Head of caudate nucleus (tissue), 42 donors: ENCODE measurements at regions not wholly inside any gene's neighbourhood (a gene's known extent, or its start where the extent isn't known, plus 50 kb on each side); places are given as distances from the start of the nearest gene placed in this dataset.
"Not testable (repeated sequence)": the region's sequence is repeated elsewhere in the genome, so short reads cannot be mapped to it uniquely, and the experiment has no call there.

Experiments used
- DNase-seq, 42 donors: peaks; one replicate each; pipeline versions ENCODE4 v3.0.0 to v3.0.0-alpha.2; 2020 to 2021; ENCODE audit warnings: mixed read lengths in 7 of 42
- intact Hi-C: fragments of 100-400 bp; cut with DNase I; formaldehyde crosslinking; loops from one replicate; pipeline ENCODE4 v1.15.0; 2022

DNA sequence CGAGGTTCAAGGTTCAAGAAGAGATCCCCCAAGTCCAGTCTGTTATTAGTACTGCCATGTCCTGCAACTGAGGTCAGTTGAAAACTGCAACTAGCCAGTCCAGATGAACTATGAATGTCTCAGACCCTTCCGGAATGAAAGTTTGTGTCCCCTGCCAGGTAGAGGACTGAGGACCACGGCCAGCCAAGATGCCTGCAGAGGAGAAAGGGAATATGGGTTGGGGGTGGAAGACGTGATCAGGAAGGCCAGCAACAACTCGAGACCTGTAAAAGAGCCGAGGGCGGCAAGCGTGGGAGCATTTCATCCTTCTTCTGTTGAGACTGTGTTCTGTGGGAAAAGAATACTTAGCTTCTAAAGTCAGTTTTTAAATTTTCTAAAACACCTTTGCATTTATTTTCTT lies 572.4 kb upstream of the B3GAT1 start:
- no peak for DNase-seq
- intact Hi-C loops = no loop called here

DNA sequence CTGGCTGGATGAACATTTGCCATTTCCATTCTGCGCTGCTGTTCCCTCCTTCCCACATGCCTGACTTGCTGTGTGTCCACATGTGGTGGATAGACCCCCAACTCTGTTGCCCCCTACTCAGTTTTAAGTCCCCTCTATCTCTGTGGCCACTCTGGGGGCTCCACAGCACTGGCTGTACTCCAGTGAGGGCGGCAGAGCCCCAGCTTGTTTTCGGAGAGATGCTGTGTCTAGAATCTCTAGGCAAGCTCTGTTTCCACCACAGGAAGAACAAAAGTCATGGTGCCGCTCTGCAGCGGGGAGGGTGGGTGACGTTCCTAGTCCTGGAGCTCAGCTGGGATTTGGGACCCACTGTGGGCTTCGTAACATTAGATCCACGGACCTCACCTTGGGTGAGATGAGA lies 570.4 kb upstream of the B3GAT1 start:
- DNase-seq, intact Hi-C loops: not testable (repeated sequence)

DNA sequence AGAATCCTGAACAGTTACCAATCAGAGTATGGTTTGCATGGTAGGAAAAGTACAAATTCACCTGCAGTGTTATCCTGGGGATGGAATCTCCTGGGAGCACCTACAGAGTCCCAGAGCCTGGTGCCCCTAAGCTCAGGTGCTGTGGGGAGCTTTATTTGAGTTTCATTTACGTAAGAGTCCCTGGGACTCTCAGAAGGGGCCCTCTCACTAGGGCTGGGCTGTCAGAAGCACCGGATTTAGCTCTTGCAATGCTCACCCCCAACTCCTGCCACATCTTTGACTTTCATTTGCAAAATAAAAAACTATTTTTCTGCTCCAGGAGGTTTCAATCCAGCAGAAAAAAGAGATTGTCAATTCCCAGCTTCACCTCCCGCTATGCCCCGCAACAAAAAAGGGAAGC lies 569.8 kb upstream of the B3GAT1 start:
- intact Hi-C loops = no loop called here

DNA sequence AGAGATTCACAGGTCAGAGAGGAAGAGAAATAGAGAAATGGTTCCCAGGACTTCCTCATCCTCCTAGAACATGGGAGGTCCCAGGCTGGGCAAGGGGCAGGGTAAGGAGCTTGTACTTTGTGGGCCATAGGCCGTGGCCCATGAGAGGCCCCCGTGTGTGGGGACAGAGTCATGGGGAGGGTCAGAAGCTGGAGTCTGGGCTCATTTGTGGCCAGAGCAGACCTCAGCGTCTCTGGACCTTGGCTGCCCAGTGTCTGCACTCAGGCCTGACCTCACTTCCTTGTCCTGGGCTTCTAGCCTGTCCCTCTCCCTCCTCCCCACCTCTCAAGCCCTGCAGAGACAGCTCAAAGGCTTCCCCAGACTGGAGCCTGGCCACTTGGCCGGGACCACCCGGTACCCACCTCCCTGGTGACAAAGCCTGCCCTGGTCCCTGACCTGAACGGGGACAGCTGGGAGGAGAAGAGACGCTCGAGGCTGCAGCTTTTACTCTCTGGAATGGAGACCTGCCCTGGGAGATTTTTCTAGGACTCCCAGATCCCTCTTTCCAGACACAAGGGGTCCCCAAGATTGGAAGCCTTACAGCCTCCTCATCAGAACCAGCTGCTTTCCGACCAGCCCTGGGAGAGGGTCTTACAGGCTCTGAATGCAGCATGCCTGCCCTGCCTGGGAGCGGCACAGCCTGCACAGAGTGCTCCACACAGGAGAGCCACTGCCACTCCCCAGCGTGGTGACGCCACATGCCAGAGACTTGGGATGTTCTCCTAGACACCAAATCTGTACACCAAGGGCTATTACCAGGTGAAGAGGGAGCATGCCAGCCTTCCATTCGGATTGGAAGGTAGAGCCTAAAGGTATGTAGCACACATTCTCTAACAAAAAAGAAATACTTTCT lies 569.0 kb upstream of the B3GAT1 start:
- intact Hi-C loops = no loop called here
- peak in 1 of 42 donors; percentile 8 for DNase-seq

More for the DNA sequence above, 569.8 kb upstream of the B3GAT1 start:
- DNase-seq = no peak

DNA sequence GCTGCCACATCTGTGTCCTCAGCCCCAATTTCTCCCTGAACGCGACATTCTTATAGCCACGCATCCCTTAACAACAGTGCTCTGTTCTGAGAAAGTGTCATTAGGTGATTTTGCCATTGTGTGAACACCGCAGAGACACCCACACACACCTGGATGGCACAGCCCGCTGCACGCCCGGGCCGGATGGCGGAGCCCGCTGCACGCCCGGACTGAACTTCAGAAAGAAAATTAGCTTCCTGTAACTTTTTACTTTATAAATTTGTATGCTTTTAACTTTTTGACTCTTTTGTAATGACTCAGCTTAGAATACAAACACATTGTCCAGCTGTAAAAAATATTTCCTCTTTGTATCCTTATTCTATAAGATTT lies 567.0 kb upstream of the B3GAT1 start:
- intact Hi-C loops, DNase-seq: not testable (repeated sequence)

DNA sequence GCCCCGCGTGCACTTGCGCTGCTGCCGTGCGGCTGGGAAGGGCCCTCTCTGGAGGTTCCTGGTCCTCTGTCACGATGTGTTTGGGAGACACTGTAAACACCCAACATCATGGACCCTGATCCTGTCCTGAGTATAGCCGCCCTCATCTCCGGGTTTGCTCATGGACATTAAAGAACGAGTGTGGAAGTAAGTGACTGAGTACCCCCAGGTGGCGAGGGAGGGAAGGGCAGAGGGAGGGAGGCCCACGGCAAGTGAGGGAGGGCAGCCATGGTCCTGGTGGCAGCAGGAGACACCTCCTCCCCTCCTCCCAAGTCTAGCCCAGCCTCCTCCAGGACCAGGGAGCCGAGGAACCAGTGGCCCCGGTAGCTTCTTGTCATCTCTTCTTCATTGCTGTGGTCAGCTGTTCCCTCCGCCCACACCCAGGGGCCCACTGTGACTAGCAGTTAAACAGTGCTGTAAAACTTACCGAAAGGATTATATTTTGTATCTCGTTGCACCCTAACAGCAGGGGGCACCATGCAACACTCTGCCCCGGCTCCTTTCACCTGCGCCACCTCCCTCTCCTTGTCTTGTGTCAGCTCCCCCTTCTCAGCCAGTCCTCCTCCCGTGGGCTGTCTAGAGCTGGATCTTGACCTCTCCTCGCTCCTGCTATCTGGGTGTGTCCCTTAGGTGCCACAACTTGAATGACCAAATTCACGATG lies 566.5 kb upstream of the B3GAT1 start:
- intact Hi-C loops = no loop called here
- DNase-seq = no peak

DNA sequence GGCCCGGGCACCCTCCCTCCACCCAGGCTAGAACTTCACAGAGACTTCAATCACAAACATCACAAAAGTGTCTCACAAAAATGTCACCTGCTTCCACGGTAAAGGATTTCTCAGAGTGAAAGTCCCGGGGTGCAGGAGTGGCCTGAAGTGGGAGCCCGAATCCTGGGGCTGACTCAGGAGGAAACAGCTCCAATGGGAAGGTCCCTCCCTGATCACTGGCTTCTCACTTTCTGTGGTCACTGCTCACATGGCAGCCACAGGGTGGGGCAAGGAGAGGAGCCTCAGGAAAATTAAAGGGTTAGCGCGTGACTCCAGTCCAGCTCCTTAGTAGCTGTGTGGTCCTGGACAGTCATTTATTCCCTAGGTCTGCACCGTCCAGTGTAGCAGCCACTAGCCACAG lies 564.5 kb upstream of the B3GAT1 start:
- no peak for DNase-seq
- intact Hi-C loops = no loop called here

DNA sequence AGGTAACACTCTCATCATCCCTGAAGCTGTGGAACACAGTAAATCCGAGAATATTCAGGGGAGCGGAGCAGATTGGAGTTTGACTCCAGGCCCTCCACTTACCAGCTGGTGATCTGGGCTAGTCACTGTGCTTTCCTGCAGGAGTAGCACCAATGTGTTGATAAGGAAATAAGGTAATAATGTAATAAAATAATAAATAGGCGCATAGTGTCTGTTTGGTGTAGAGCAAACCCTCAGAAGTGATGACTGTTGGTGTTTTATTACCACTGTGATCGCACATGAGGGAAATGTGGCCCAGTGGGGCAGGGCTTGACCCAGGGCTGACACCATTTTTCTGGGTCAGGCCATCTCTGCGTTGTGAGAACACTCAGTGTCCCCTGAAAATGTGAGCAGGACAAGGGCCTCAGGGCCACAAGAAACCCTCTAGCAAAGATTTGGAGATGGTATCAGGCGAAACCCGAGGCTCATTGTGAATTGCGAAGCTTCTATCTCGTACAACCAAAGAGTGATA lies 563.9 kb upstream of the B3GAT1 start:
- intact Hi-C loops = no loop called here

DNA sequence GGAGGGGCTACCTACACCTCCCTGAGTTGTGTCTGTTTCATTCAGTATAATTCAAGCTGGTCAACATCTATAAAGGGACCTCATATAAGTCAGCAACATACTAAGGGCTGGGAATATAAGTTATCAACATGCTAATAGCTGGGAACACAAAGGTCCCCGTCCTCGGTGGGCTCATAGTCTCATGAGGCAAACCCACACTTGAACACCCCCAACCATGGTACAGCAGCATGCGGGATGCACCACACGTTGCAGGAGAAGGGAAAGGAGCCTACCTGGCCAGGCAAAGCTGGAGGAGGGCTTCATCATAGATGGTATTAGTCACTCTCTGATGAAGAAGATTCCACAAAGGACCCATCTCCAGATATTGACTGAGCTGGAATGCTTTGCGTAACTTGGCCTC lies 561.8 kb upstream of the B3GAT1 start:
- DNase-seq = peak in 2 of 42 donors; percentile 20 to 31
- intact Hi-C loops = no loop called here

More for the DNA sequence above, 563.9 kb upstream of the B3GAT1 start:
- no peak for DNase-seq

DNA sequence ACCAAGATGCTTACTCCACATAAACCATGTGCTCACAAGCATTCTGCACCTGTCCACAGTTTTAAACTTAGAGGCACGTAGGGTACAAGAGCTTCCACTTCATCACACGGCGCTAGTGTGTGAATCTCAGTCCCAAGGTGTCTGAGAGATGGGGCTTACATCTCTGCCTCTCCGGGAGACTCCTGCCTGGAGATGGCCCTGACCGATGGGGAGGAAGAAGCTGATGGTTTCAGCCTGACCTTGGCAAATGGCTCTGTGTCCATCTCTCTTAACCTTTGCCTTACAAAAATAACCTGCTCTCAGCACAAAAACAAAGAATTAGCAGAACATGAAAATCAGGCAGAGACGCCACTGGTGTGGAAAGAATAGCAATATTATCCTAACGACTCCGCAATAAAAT lies 559.3 kb upstream of the B3GAT1 start:
- no peak for DNase-seq
- intact Hi-C loops = no loop called here

DNA sequence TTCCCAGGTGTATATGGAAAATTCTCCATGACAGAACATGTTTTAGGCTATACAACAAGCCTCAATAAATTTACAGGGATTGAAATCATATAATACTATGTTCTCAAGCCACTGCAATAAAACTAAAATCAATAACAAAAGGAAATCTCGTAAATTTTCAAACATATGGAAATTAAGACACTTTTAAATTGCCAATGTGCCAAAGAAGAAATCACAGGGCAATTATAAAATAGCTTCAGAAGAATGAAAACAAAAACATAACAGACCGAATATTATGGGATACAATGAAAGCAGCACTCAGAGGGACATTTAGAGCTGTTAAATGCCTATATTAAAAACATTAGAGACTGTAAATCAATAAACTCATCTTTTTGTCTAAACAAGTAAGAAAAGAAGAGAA lies 555.7 kb upstream of the B3GAT1 start:
- intact Hi-C loops = no loop called here
- no peak for DNase-seq

DNA sequence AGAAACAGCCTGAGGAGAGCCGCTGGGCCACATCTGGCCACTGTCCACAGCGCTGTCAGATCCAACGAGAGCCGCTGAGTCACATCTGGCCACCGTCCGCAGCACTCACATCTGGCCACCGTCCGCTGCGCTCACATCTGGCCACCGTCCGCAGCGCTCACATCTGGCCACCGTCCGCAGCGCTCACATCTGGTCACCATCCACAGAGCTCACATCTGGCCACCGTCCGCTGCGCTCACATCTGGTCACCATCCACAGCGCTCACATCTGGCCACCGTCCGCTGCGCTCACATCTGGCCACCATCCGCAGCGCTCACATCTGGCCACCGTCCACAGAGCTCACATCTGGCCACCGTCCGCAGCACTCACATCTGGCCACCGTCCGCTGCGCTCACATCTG lies 549.3 kb upstream of the B3GAT1 start:
- peak in 1 of 42 donors; percentile 24 for DNase-seq
- intact Hi-C loops = not testable (repeated sequence)

DNA sequence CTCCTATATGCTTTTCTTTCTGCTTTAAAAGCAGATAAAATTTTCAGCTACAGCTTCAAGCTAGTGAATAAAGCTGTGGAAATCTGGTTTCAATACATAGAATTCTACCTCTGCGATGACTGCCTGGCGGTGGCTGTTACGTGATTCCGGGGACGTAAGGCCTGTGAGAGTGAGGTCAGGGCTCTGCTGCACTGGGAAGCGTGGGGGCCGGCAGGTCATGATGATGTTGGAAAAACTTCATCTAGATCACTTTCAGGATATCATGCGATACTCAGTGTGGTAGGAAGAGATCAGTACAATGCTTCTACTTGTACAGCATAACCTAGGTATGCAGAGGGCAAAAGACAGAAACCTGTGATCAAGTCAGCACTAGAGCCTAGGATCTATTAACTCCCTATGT lies 546.8 kb upstream of the B3GAT1 start:
- intact Hi-C loops = no loop called here
- no peak for DNase-seq

DNA sequence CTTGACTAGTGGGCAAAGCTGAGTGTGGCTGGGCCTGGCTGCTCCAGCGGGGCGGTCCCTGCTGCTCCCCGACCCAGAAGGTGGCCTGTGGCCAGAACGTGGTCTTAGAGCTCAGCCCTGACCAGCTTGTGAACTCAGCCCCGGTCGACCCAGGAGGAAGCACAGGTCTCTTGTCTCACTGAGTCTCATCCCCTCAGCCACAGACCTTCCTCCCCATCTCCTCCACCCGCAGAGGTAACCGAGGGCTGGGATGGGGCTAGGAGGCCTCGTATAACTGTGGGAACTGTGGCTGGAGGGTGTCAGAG lies 546.2 kb upstream of the B3GAT1 start:
- intact Hi-C loops = no loop called here
- DNase-seq = no peak

DNA sequence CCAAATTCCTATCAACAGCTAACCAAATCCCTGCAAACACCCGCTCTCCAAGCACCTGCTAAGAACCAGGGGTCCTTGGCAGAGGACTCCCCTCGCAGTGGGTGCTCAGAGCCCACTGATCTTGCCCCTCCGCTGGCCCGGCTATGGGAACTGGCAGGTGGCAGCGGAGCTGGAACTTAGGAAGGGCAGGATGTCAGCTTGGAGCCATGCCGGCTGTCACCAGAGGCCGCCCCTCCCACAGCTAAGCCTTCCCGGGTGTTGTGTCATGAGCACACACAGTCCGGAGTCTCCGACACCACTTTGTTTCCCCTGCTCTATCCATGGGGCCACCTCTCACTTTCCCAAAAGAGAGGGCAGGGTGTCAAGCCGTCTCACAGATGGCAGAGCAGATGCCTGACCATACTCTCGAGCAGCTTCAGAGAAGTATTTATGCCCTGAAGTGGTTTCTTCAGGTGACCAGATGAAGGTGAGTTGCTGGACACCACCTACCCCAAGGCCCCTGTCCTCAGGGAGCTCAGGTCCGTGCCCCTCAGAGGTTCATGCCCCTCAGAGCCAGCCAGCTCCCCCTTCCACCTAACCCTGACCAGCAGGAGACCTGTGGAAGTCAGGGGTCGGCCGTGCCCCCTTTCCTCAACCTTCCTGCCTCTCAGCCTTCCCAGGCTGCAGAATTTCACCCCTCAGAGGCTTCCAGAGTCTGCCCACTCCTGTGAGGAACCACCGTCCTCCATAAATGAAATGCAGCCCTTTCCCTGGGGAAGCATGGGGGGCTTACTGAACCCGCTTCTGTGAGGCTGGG lies 545.7 kb upstream of the B3GAT1 start:
- intact Hi-C loops = no loop called here
- no peak for DNase-seq

DNA sequence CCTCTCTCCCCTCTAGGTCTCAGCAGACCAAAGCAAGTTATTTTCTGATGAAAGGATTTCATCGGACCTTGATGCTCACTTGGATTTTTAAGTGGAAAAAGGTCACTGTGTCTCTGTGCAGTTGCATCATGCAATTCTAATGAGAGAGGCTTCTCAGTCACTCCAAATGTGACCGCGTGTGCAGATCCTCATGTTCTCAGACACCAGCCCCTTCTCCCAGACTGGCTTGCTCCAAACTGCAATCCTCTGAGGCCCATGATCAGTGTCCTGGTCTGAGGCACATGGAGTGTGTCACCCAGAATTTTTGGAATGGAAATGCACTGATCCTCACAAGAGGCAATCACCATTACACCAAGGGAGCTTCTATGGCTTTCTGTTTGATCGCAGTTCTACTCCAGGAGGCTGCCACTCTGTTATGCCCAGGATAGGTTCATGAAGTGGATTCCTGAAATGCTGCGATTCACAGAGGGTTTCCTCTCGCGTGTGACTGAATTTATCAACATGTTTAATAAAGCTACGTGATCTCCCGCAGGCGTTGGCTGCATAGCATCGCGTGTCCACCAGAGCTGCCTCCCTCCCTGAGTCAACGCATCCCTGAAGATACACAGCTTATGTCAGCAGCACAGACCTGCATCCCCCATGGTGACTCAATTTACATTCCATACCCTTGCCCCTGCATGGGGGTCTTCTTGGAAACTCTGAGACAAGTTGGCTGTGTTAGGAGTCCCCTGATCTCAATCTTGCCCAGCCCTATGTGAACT lies 544.6 kb upstream of the B3GAT1 start:
- DNase-seq = no peak
- intact Hi-C loops = no loop called here

DNA sequence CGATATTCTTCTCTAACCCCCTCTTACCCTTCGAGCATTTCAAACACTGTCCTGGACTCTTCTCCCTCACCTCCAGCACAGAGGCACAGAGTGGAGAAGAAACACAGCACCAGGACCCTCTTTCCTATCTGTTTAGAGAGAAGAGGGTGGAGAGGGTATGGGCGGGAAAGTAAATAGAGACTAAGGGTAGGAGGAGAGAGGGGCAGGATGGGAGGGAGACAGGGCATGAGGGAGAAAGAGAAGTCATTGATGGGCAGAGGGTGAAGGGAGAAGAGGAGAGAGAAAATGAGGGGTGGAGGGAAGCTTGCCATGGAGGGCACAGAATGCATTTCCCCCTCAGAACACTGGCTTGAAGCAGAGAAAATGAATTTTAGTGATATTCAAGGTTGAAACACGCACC lies 543.9 kb upstream of the B3GAT1 start:
- DNase-seq, intact Hi-C loops: not testable (repeated sequence)

DNA sequence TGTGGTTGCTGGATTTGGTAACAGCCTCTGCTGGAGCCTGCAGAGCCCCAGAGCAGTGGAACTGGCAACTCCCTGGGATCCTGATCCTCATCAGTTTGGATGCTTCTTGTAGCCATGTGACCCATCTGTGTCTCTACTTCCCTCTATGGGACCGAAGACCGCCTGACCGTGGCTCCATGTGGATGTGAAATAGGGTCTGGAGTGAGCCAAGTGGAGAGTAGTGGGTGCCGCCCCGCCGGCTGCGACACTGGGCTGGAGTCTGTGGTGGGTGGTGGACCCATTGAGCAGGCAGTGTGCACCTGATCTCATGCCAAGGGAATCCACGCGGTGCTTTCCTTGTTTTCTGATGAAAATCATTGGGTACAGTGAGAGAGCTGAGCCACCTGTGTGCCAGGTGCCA lies 543.2 kb upstream of the B3GAT1 start:
- intact Hi-C loops = no loop called here

DNA sequence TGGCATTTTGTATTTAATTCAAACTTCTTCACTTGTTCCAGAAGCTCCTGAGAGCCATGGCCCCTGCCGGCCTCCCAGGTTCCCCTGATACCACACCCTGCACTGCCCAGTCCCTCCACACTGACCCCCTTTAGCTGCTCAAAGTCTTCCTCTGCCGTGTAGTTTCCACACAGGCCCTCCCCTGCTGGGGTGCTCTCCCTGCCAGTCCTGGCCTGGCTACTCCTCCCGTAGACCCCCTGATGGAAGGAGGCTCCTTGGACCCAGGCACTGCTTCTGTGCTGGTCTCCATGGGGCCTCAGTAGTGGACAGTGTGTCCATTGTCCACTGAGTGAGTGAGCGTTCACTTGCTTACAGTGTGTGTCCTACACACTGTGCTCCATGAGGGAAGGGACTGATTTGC lies 542.4 kb upstream of the B3GAT1 start:
- DNase-seq, intact Hi-C loops: not testable (repeated sequence)

More for the DNA sequence above, 543.2 kb upstream of the B3GAT1 start:
- no peak for DNase-seq
